OCI-LY3 (cell line): ENCODE measurements at regions not wholly inside any gene's neighbourhood (a gene's known extent, or its start where the extent isn't known, plus 50 kb on each side); places are given as distances from the start of the nearest gene placed in this dataset.

Experiments
- H2AFZ ChIP-seq: fragments of 200-600, 300-600 bp; shearing (Covaris generic); 2 replicates; pipeline ENCODE4 v1.6.0; 2014; ENCODE audit warnings: antibody characterized with exemption, low read depth, low read length
- H3K27ac ChIP-seq: fragments of 200-600, 300-600 bp; sonication (generic); 2 replicates; pipeline ENCODE4 v1.5.1; 2014; ENCODE audit warnings: mild to moderate bottlenecking, low read length, moderate library complexity, mixed read lengths
- H3K27me3 ChIP-seq: fragments of 200-600, 300-600 bp; sonication (generic); 2 replicates; pipeline ENCODE4 v1.6.1; 2014; ENCODE audit warnings: low read depth, low read length, mixed read lengths
- H3K36me3 ChIP-seq: fragments of 200-600, 300-600 bp; sonication (generic); replicated peaks from 2 replicates; pipeline ENCODE3; 2014; ENCODE audit warnings: low read depth, low read length, mixed read lengths
- H3K4me1 ChIP-seq: fragments of 300-600, 200-600 bp; sonication (generic); 2 replicates; pipeline ENCODE4 v1.6.1; 2014; ENCODE audit warnings: low read length, mixed read lengths
- H3K4me2 ChIP-seq: fragments of 200-600, 300-600 bp; sonication (generic); 2 replicates; pipeline ENCODE4 v1.6.1; 2014; ENCODE audit warnings: low read length, mixed read lengths
- H3K4me3 ChIP-seq: fragments of 300-600, 200-600 bp; sonication (generic); 2 replicates; pipeline ENCODE4 v1.5.1; 2014; ENCODE audit warnings: antibody characterized with exemption, mild to moderate bottlenecking, low read length, moderate library complexity
- H3K79me2 ChIP-seq: fragments of 300-600, 200-600 bp; shearing (Covaris generic); 2 replicates; pipeline ENCODE4 v1.6.1; 2014; ENCODE audit warnings: mild to moderate bottlenecking, low read length, mixed read lengths
- H3K9ac ChIP-seq: fragments of 300-600, 200-600 bp; shearing (Covaris generic); 2 replicates; pipeline ENCODE4 v1.6.0; 2014; ENCODE audit warnings: mild to moderate bottlenecking, low read length, moderate library complexity
- H3K9me3 ChIP-seq: fragments of 200-600, 300-600 bp; shearing (Covaris generic); 2 replicates; pipeline ENCODE4 v1.6.1; 2014; ENCODE audit warnings: low read length, mixed read lengths; ENCODE audit not compliant: insufficient read depth
- H4K20me1 ChIP-seq: fragments of 200-600, 300-600 bp; sonication (generic); 2 replicates; pipeline ENCODE4 v1.6.1; 2016; ENCODE audit warnings: low read length, mixed read lengths; ENCODE audit not compliant: insufficient read depth
- CTCF ChIP-seq: fragments of 200-600, 300-600 bp; sonication (generic); IDR thresholded peaks from 2 replicates; pipeline ENCODE4 v1.5.1; 2014; ENCODE audit warnings: antibody characterized with exemption, low read length, low read depth
- EZH2phosphoT487 ChIP-seq: fragments of 200-600 bp; shearing (Covaris generic); IDR thresholded peaks from 2 replicates; pipeline ENCODE4 v1.6.1; 2018; ENCODE audit warnings: antibody characterized with exemption, mixed run types, low read depth

GRCh38 chr1:238826891-238827290, 559.5 kb upstream of the CHRM3 start:
- no peaks in the 10 kb centered on the region; the same call in 1 of the 2 replicates for H3K9me3 ChIP-seq
- no peak overlapping the region for H3K27ac ChIP-seq
- H3K4me1 ChIP-seq = peaks cover 9% of the 10 kb centered on the region; the same call in 1 of the 2 replicates
- no peak overlapping the region for H3K9ac ChIP-seq
- no peak overlapping the region for H2AFZ ChIP-seq
- H3K36me3 ChIP-seq = no peaks in the 10 kb centered on the region
- H3K4me2 ChIP-seq = no peak overlapping the region
- H3K4me3 ChIP-seq = no peak overlapping the region
- no peak for TF ChIP-seq EZH2phosphoT487
- TF ChIP-seq CTCF = no peak
- no peaks in the 10 kb centered on the region for H4K20me1 ChIP-seq
- H3K27me3 ChIP-seq = no peaks in the 10 kb centered on the region
- no peaks in the 10 kb centered on the region for H3K79me2 ChIP-seq

- no peak for TF ChIP-seq CTCF
- H4K20me1 ChIP-seq = no peaks in the 10 kb centered on the region
Observed at GRCh38 chr1:238823416-238823815, 563.0 kb upstream of the CHRM3 start.

GRCh38 chr1:238811211-238811879, 575.0 kb upstream of the CHRM3 start:
- H3K36me3 ChIP-seq = no peaks in the 10 kb centered on the region
- H3K4me1 ChIP-seq = no peaks in the 10 kb centered on the region
- TF ChIP-seq CTCF = no peak
- no peak for TF ChIP-seq EZH2phosphoT487
- H3K9me3 ChIP-seq = no peaks in the 10 kb centered on the region
- no peak overlapping the region for H2AFZ ChIP-seq
- no peaks in the 10 kb centered on the region for H4K20me1 ChIP-seq
- no peak overlapping the region for H3K4me2 ChIP-seq
- H3K9ac ChIP-seq = no peak overlapping the region
- H3K4me3 ChIP-seq = no peak overlapping the region
- no peaks in the 10 kb centered on the region for H3K79me2 ChIP-seq
- H3K27ac ChIP-seq = no peak overlapping the region
- H3K27me3 ChIP-seq = no peaks in the 10 kb centered on the region

More at GRCh38 chr1:238823416-238823815, 563.0 kb upstream of the CHRM3 start:
- H3K27me3 ChIP-seq = no peaks in the 10 kb centered on the region
- H3K9ac ChIP-seq = no peak overlapping the region
- no peak overlapping the region for H3K4me3 ChIP-seq
- H3K27ac ChIP-seq = no peak overlapping the region
- no peaks in the 10 kb centered on the region for H3K79me2 ChIP-seq
- no peak overlapping the region for H3K4me2 ChIP-seq
- peaks cover 9% of the 10 kb centered on the region; the same call in 1 of the 2 replicates for H3K4me1 ChIP-seq
- no peaks in the 10 kb centered on the region; the same call in 1 of the 2 replicates for H3K9me3 ChIP-seq
- H3K36me3 ChIP-seq = no peaks in the 10 kb centered on the region
- H2AFZ ChIP-seq = no peak overlapping the region

GRCh38 chr1:238790882-238791281, 595.5 kb upstream of the CHRM3 start:
- TF ChIP-seq EZH2phosphoT487 (no peak), CTCF (no peak)
- H3K9me3 ChIP-seq = no peaks in the 10 kb centered on the region

More at GRCh38 chr1:238790882-238791281, 595.5 kb upstream of the CHRM3 start:
- no peak overlapping the region for H3K9ac ChIP-seq
- H2AFZ ChIP-seq = no peak overlapping the region
- no peaks in the 10 kb centered on the region for H3K27me3 ChIP-seq
- no peak overlapping the region for H3K4me2 ChIP-seq
- no peak overlapping the region for H3K27ac ChIP-seq
- no peaks in the 10 kb centered on the region for H3K36me3 ChIP-seq
- H3K79me2 ChIP-seq = no peaks in the 10 kb centered on the region
- peaks cover 9% of the 10 kb centered on the region for H3K4me1 ChIP-seq
- no peaks in the 10 kb centered on the region for H4K20me1 ChIP-seq
- no peak overlapping the region for H3K4me3 ChIP-seq
